ENCODE measurements at regions not wholly inside any gene's neighbourhood (a gene's known extent, or its start where the extent isn't known, plus 50 kb on each side); places are given as distances from the start of the nearest gene placed in this dataset.

DNA sequence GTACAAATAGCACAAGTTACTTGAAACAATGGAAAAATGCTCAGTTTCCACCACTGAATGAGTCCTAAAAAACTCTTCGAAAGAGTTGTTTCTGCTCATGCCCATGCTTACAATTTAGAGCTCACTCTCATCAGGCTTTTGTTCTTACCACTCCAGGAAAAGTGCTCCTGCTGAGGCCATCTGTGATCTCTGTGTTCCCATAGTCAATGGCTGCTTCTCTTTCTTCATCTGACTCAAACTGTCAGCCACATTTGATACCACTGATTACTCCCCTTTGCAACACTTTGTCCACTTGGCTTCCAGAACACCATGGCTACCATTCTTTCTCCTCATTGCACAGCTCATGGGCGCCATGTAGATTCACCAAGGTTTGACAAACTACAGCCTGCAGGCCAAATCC lies 80.0 kb upstream of the SLC34A2 start:
- Histone ChIP-seq H3K9me3 (no peaks in the 10 kb centered on the region), H3K27ac (no peak overlapping the region), H3K4me3 (no peak overlapping the region), H3K27me3 (no peaks in the 10 kb centered on the region), H3K4me1 (no peaks in the 10 kb centered on the region), H3K36me3 (no peaks in the 10 kb centered on the region)
- DNase-seq (ENCODE audit: low spot score in 2 of 2): no peak
- TF ChIP-seq, protein P1, sequence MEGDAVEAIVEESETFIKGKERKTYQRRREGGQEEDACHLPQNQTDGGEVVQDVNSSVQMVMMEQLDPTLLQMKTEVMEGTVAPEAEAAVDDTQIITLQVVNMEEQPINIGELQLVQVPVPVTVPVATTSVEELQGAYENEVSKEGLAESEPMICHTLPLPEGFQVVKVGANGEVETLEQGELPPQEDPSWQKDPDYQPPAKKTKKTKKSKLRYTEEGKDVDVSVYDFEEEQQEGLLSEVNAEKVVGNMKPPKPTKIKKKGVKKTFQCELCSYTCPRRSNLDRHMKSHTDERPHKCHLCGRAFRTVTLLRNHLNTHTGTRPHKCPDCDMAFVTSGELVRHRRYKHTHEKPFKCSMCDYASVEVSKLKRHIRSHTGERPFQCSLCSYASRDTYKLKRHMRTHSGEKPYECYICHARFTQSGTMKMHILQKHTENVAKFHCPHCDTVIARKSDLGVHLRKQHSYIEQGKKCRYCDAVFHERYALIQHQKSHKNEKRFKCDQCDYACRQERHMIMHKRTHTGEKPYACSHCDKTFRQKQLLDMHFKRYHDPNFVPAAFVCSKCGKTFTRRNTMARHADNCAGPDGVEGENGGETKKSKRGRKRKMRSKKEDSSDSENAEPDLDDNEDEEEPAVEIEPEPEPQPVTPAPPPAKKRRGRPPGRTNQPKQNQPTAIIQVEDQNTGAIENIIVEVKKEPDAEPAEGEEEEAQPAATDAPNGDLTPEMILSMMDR (IDR thresholded peaks at IDR 0.05): no peak
- intact Hi-C loops (cut with DNase I): no loop called here

DNA sequence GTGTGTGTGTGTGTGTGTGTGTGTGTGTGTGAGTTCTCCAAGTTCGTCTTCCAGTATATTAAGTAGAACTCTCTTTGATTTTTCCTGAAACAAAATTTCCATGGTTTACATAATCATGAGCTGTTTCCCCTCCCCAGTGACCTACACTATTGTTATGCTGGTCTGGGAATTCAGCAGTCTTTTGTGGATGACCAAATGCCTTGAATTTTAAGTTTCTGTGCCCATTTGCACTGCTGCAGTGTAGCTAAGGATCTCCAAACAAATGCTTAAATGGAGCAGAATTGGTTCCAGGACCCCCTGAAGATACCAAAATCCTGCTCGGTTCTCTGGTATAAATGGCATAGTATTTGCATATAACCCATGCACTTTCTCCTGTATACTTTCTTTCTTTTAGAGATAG lies 77.2 kb upstream of the SLC34A2 start:
- H3K9me3 ChIP-seq: no peaks in the 10 kb centered on the region
- H3K4me1 ChIP-seq: no peaks in the 10 kb centered on the region
- no peak overlapping the region for H3K4me3 ChIP-seq
- intact Hi-C loops (cut with DNase I): no loop called here
- no peak overlapping the region for H3K27ac ChIP-seq
- no peak for DNase-seq (ENCODE audit: low spot score in 2 of 2)
- TF ChIP-seq, protein P1 (IDR thresholded peaks at IDR 0.05): no peak
- H3K27me3 ChIP-seq: no peaks in the 10 kb centered on the region
- H3K36me3 ChIP-seq: no peaks in the 10 kb centered on the region

DNA sequence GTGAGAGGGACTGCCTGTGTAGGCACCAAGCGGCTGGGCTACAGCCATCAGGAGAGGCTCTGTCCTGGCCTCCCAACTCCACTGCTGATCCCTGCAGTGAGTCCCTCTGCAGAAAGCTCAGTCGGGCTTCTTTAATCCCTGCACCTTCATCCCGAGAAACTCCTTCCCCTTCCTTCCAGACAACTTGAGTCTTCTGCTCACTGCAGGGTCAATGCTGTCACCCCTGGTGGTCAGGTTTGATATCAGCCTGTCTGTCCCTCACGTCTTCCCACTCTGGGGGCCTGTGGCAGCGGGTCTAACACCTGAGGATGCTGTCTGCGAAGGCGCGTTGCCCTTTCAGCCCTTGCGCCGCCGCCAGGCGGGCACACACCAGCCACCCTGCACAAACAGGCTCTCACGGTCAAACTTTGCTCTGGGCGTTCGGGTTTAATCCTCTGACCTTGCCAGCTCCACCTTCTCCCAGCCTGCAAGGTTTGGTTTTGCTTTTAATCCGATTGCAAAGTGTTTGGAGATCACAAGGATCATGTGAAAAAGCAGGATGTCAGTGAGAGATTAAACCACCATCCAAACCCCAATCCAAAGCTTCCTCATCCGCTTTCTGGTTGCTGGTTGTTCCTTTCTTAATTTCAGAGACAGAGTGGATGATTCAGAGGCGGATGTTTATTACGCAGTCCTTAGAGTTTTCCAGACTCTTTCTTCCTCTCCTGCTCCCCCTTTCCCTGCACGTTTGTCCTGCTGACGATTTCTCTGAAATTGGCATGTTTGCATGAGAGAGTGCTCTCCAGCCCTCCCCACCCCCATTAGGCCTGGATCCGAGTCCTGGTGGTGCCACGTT lies 74.8 kb upstream of the SLC34A2 start:
- DNase-seq (ENCODE audit: low spot score in 2 of 2): no peak
- Histone ChIP-seq H3K9me3 (no peaks in the 10 kb centered on the region), H3K27me3 (no peaks in the 10 kb centered on the region), H3K27ac (no peak overlapping the region), H3K4me3 (no peak overlapping the region), H3K36me3 (no peaks in the 10 kb centered on the region), H3K4me1 (no peaks in the 10 kb centered on the region)
- intact Hi-C loops (cut with DNase I): no loop called here
- TF ChIP-seq, protein P1 (IDR thresholded peaks at IDR 0.05): no peak

DNA sequence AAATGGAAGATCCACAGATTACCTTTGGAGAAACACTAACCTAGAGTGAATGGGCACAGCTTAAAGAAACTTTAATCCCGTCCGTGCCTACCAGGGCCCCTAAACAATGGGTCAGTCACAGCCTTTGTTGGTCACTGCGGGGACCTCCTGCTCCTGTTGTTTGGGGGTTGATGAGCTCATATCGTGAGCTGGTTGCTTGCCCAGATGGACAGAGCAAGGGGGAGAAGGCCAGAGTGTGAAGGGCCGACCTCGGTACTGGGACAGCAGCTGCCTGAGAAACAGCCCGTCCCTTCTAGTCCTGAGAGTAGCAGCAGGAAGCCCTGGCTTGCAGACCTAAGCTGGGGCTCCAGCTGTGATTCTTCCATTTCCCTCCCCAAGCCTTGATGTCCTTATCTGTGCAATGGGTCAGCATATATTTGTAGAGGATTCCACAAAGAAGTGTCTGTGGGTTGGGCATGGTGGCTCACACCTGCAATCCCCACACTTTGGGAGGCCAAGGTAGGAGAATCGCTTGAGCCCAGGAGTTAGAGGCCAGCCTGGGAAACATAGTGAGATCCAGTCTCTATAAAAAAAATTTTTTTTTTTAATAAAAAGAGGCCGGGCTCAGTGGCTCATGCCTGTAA lies 69.6 kb upstream of the SLC34A2 start:
- TF ChIP-seq, protein P1 (IDR thresholded peaks at IDR 0.05): no peak
- no peak overlapping the region for H3K4me3 ChIP-seq
- no peaks in the 10 kb centered on the region for H3K4me1 ChIP-seq
- H3K9me3 ChIP-seq: no peaks in the 10 kb centered on the region
- no peak for DNase-seq (ENCODE audit: low spot score in 2 of 2)
- H3K36me3 ChIP-seq: no peaks in the 10 kb centered on the region
- H3K27ac ChIP-seq: no peak overlapping the region
- intact Hi-C loops (cut with DNase I): no loop called here
- H3K27me3 ChIP-seq: no peaks in the 10 kb centered on the region

DNA sequence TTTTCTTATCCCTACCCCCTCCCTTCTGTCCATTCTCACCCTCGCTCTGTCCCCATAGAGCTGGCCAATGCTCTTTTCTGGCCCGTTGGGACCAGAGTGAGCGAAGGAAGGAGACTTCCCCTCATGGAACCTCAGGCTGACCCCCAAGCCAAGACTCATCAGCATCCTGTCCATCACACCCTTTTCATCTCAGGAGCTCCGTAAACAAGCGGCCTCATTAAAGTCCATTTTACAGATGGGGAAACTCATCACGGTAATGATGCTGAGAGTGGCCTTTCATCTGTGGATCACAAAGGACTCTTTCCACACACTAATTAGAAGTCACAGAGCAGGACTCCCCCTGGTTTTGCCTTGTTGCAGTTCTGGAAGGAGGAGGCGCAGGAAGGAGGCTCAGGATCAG lies 67.4 kb upstream of the SLC34A2 start:
- Histone ChIP-seq H3K27me3 (no peaks in the 10 kb centered on the region), H3K9me3 (no peaks in the 10 kb centered on the region), H3K4me3 (no peak overlapping the region), H3K4me1 (no peaks in the 10 kb centered on the region), H3K36me3 (no peaks in the 10 kb centered on the region), H3K27ac (no peak overlapping the region)
- TF ChIP-seq, protein P1 (IDR thresholded peaks at IDR 0.05): no peak
- DNase-seq (ENCODE audit: low spot score in 2 of 2): no peak
- intact Hi-C loops (cut with DNase I): no loop called here
